ENCODE measurements at regions not wholly inside any gene's neighbourhood (a gene's known extent, or its start where the extent isn't known, plus 50 kb on each side); places are given as distances from the start of the nearest gene placed in this dataset.

DNA sequence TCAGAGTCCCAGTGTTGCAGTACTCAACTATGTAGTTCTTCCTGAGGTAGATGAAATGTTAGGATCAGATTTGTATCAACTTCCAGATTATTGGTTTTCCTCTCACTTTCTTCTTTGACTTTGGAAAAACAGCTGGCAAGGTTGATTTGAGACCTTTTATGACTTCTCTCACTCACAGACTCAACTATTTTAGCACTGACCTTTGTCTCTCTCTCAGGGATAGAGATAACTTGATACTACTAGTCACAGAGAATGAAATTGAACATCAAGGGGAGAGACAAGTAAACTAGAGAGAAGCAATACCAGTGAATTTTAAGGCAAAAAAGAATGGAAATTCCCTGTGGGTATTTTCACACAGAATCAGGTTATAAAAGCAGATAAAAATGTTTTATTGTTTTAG is 159.7 kb upstream of the B3GALT2 start:
- no peak for DNase-seq (ENCODE audit: low spot score in 2 of 2)
- H3K9me3 ChIP-seq, result no peaks in the 10 kb centered on the region
- no peaks in the 10 kb centered on the region for H3K27me3 ChIP-seq
- TF ChIP-seq POLR2AphosphoS5 (IDR thresholded peaks at IDR 0.05) (no peak), POLR2A (IDR thresholded peaks at IDR 0.05) (no peak)
- H3K4me1 ChIP-seq, result peaks cover 6% of the 10 kb centered on the region
- no peak overlapping the region for H3K27ac ChIP-seq
- no peaks in the 10 kb centered on the region for H3K36me3 ChIP-seq
- no peak overlapping the region for H3K4me3 ChIP-seq

DNA sequence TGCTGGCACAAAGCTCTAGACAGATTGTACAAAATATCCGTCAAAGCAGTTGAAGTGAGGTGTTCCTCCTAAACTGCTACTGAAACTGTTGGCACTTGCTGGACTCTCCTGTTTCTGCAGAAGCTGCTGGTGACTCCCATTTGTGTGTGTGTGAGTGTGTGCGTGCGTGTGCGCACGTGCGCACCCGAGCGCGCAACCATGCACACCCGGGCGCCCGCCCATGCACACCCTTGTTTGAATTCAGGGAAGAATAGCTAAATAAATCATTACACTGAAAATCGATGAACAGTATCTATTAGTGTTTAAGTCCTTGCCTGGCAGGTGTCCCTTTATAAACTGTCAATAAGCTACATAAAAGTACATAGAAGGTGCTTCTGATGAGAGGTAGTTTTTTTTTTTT is 156.4 kb upstream of the B3GALT2 start:
- TF ChIP-seq CTCF (IDR thresholded peaks at IDR 0.05) (no peak), EP300 (IDR thresholded peaks at IDR 0.05) (no peak), POLR2AphosphoS5 (IDR thresholded peaks at IDR 0.05) (no peak), POLR2A (IDR thresholded peaks at IDR 0.05) (no peak)
- H3K27ac ChIP-seq, result no peak overlapping the region
- H3K9me3 ChIP-seq, result no peaks in the 10 kb centered on the region
- H3K36me3 ChIP-seq, result no peaks in the 10 kb centered on the region
- H3K4me3 ChIP-seq, result no peak overlapping the region
- no peak for DNase-seq (ENCODE audit: low spot score in 2 of 2)
- H3K27me3 ChIP-seq, result no peaks in the 10 kb centered on the region
- WGBS, result 96% methylated on average over 13 of the region's 13 CpGs
- H3K4me1 ChIP-seq, result no peaks in the 10 kb centered on the region

GRCh38 chr1:193340331-193340730 is 153.9 kb upstream of the B3GALT2 start:
- no peak for DNase-seq (ENCODE audit: low spot score in 2 of 2)
- Histone ChIP-seq H3K27ac (peak overlapping the region; percentile 12), H3K9me3 (no peaks in the 10 kb centered on the region), H3K4me3 (no peak overlapping the region), H3K4me1 (no peaks in the 10 kb centered on the region), H3K27me3 (no peaks in the 10 kb centered on the region), H3K36me3 (no peaks in the 10 kb centered on the region)
- TF ChIP-seq POLR2AphosphoS5 (IDR thresholded peaks at IDR 0.05) (no peak), EP300 (IDR thresholded peaks at IDR 0.05) (no peak), POLR2A (IDR thresholded peaks at IDR 0.05) (no peak), CTCF (IDR thresholded peaks at IDR 0.05) (no peak)

DNA sequence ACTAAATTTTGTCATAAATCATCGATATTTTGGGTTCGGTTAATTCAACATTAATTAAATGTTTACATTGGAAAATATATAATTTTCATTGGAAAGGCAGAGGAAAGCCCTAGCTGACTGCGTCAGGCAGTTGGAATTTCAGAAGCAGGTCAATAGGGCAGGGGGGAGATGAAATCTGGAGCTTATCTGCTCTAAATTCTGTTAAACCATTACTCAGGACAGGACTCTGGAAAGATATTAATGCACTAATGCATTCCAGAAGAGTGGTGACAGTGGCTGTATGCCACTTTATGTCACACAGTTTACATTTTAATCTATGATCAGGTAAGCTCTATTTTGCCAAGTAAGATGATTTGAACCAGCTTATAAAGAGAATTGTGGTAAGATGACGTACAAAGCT is 153.0 kb upstream of the B3GALT2 start:
- no peak for DNase-seq (ENCODE audit: low spot score in 2 of 2)
- TF ChIP-seq POLR2AphosphoS5 (IDR thresholded peaks at IDR 0.05), result no peak
- TF ChIP-seq POLR2A (IDR thresholded peaks at IDR 0.05), result no peak
- TF ChIP-seq CTCF (IDR thresholded peaks at IDR 0.05), result no peak
- TF ChIP-seq EP300 (IDR thresholded peaks at IDR 0.05), result no peak
- no peaks in the 10 kb centered on the region for H3K36me3 ChIP-seq
- H3K4me3 ChIP-seq, result no peak overlapping the region
- H3K27me3 ChIP-seq, result no peaks in the 10 kb centered on the region
- WGBS, result 88% methylated on average over 4 of the region's 4 CpGs
- H3K27ac ChIP-seq, result no peak overlapping the region
- no peaks in the 10 kb centered on the region for H3K4me1 ChIP-seq
- H3K9me3 ChIP-seq, result no peaks in the 10 kb centered on the region

DNA sequence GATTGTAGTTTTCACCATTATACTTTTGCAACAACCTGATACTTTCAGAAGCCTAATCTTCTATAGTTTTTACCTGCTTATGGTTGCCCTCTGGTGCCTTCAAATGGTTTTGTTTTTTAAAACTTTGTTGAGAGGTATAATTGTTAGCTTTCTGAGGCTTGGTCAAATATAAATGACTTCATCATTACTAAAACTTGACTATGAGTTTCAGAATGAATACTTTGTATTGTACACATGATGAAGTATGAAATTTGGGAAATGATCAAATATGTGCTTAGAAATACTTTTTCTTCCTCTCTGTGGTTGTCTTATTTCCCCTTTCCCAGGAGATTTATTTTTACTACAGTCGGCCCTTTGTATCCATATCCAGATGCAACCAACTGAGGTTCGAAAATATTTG is 151.8 kb upstream of the B3GALT2 start:
- DNase-seq (ENCODE audit: low spot score in 2 of 2), result no peak
- H3K27ac ChIP-seq, result no peak overlapping the region
- H3K9me3 ChIP-seq, result no peaks in the 10 kb centered on the region
- TF ChIP-seq EP300 (IDR thresholded peaks at IDR 0.05) (no peak), POLR2AphosphoS5 (IDR thresholded peaks at IDR 0.05) (no peak), POLR2A (IDR thresholded peaks at IDR 0.05) (no peak), CTCF (IDR thresholded peaks at IDR 0.05) (no peak)
- no peaks in the 10 kb centered on the region for H3K27me3 ChIP-seq
- no peak overlapping the region for H3K4me3 ChIP-seq
- no peaks in the 10 kb centered on the region for H3K36me3 ChIP-seq
- WGBS, result 60% methylated on average over 2 of the region's 2 CpGs
- no peaks in the 10 kb centered on the region for H3K4me1 ChIP-seq

DNA sequence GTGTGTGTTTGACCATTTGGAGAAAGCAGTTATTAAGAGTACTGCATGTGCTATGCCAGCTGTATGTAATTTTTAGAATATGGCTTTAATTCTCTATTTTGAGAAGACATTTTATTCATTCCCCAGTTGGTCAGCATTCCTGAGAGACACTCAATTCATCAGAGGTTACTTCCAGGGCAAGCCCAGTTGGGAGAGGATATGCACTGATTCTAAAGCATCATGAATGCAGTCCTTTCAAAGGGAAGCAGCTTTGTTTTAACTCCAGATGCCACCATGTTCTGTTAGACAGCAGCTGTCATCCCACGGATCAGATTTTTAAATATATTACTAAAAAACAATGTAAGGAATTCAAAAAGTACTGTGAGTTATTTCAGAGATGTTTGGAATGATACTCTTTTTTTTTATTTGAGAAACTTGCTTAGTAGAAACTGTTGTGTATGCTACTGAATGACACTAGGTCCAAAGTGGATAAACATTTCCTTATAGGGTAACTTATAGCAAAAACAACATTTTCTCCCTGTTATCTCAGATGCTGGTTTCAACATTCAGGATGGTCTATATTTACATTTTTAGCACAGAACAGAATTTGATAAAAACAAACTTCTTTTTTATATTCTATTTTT is 149.5 kb upstream of the B3GALT2 start:
- no peaks in the 10 kb centered on the region for H3K27me3 ChIP-seq
- no peak overlapping the region for H3K4me3 ChIP-seq
- 31% methylated on average over 1 of the region's 1 CpG for WGBS
- no peaks in the 10 kb centered on the region for H3K9me3 ChIP-seq
- H3K27ac ChIP-seq, result no peak overlapping the region
- H3K4me1 ChIP-seq, result no peaks in the 10 kb centered on the region
- no peak for TF ChIP-seq POLR2AphosphoS5 (IDR thresholded peaks at IDR 0.05)
- TF ChIP-seq POLR2A (IDR thresholded peaks at IDR 0.05), result no peak
- no peak for TF ChIP-seq EP300 (IDR thresholded peaks at IDR 0.05)
- TF ChIP-seq CTCF (IDR thresholded peaks at IDR 0.05), result no peak
- DNase-seq (ENCODE audit: low spot score in 2 of 2), result no peak
- H3K36me3 ChIP-seq, result no peaks in the 10 kb centered on the region
